H1 (cell line): ENCODE measurements at regions not wholly inside any gene's neighbourhood (a gene's known extent, or its start where the extent isn't known, plus 50 kb on each side); places are given as distances from the start of the nearest gene placed in this dataset.

Experiments
- CTCF ChIA-PET: fragments of 300-600 bp; sonication (Branson Sonifier 250); formaldehyde crosslinking; loops from one replicate; lab custom pipeline; 2021; ENCODE audit not compliant: partially characterized antibody; lab: Charles Lee
- POLR2A ChIA-PET: fragments of 300-600 bp; sonication (Branson Sonifier 250); formaldehyde crosslinking; loops from one replicate; lab custom pipeline; 2021; ENCODE audit warnings: inconsistent platforms; ENCODE audit not compliant: partially characterized antibody; lab: Charles Lee
- DNase-seq, 2 experiments: peaks; one replicate each; pipeline versions ENCODE4 v3.0.0 to v3.0.0-alpha.2; 2010 to 2022; ENCODE audit warnings: low spot score in 2 of 2, low read depth in 1 of 2, mixed read lengths in 1 of 2
- FAIRE-seq: peaks from 2 replicates; lab custom pipeline; 2011; peaks lifted over from hg19 to GRCh38; lab: Jason Lieb, UNC
- H2AFZ ChIP-seq: 2 replicates; pipeline ENCODE4 v1.8.1; 2012; ENCODE audit warnings: low read length, inconsistent platforms
- H2AK5ac ChIP-seq: 2 replicates; pipeline ENCODE4 v1.6.1; 2013; ENCODE audit warnings: low read depth, low read length
- H2BK120ac ChIP-seq: replicated peaks from 2 replicates; pipeline ENCODE3; 2013; ENCODE audit warnings: low read depth, low read length, inconsistent platforms
- H2BK12ac ChIP-seq: 2 replicates; pipeline ENCODE4 v1.6.1; 2013; ENCODE audit warnings: low read depth, low read length
- H2BK15ac ChIP-seq: 2 replicates; pipeline ENCODE4 v1.6.1; 2013; ENCODE audit warnings: low read length
- H2BK20ac ChIP-seq: 2 replicates; pipeline ENCODE4 v1.6.1; 2013; ENCODE audit warnings: low read length
- H2BK5ac ChIP-seq: 2 replicates; pipeline ENCODE4 v1.6.1; 2013; ENCODE audit warnings: low read depth, low read length
- H3K14ac ChIP-seq: 2 replicates; pipeline ENCODE4 v1.6.1; 2013; ENCODE audit warnings: inconsistent platforms; ENCODE audit not compliant: insufficient read length
- H3K18ac ChIP-seq: 2 replicates; pipeline ENCODE4 v1.6.1; 2013; ENCODE audit warnings: low read length; ENCODE audit errors: extremely low read depth
- H3K23ac ChIP-seq: 2 replicates; pipeline ENCODE4 v1.6.1; 2013; ENCODE audit warnings: inconsistent platforms; ENCODE audit not compliant: insufficient read length
- H3K23me2 ChIP-seq: 2 replicates; pipeline ENCODE4 v1.6.1; 2013; ENCODE audit warnings: low read depth, low read length
- H3K27ac ChIP-seq: 2 replicates; pipeline ENCODE4 v1.6.1; 2011; ENCODE audit warnings: low read depth, low read length, inconsistent platforms
- H3K27me3 ChIP-seq, 4 experiments: replicated peaks in 1 of 4; 1 replicate in 1 of 4; 2 replicates in 3 of 4; pipeline versions ENCODE4 v1.6.1 to v1.8.1; 2011 to 2013; ENCODE audit warnings: low read length in 3 of 4, mild to moderate bottlenecking in 3 of 4, inconsistent platforms in 2 of 4, mixed read lengths in 2 of 4, moderate library complexity in 1 of 4; ENCODE audit not compliant: control insufficient read depth in 3 of 4, insufficient read depth in 3 of 4; ENCODE audit errors: extremely low read depth in 1 of 4
- H3K36me3 ChIP-seq, 4 experiments: 2 replicates each; pipeline versions ENCODE4 v1.6.1 to v1.8.1; 2011 to 2013; ENCODE audit warnings: mild to moderate bottlenecking in 4 of 4, low read length in 3 of 4, moderate library complexity in 2 of 4, control low read depth in 1 of 4, inconsistent platforms in 1 of 4; ENCODE audit not compliant: insufficient read depth in 4 of 4, control insufficient read depth in 2 of 4
- H3K4ac ChIP-seq: replicated peaks from 2 replicates; pipeline ENCODE3; 2013; ENCODE audit warnings: low read length, low read depth, mixed read lengths, inconsistent platforms; ENCODE audit not compliant: insufficient read length
- H3K4me1 ChIP-seq, 4 experiments: replicated peaks in 1 of 4; 1 replicate in 1 of 4; 2 replicates in 3 of 4; pipeline versions ENCODE4 v1.6.1 to v1.8.1; 2011 to 2013; ENCODE audit warnings: low read length in 3 of 4, inconsistent platforms in 2 of 4, mixed read lengths in 1 of 4; ENCODE audit not compliant: insufficient read depth in 4 of 4, control insufficient read depth in 3 of 4
- H3K4me2 ChIP-seq, 2 experiments: 2 replicates each; pipeline versions ENCODE4 v1.6.1 to v1.8.1; 2011 to 2013; ENCODE audit warnings: low read depth in 2 of 2, low read length in 2 of 2, control low read depth in 1 of 2, inconsistent platforms in 1 of 2, mild to moderate bottlenecking in 1 of 2; ENCODE audit not compliant: insufficient read depth in 1 of 2
- H3K4me3 ChIP-seq, 4 experiments: fragments of 200-600, 300-600 bp in 1 of 4; sonication (generic), shearing (Covaris generic), sonication (Bioruptor Twin) in 1 of 4; 2 replicates each; pipeline versions ENCODE4 v1.5.1 to v1.8.1; 2011 to 2016; ENCODE audit warnings: low read length in 4 of 4, low read depth in 3 of 4, control low read depth in 2 of 4, inconsistent platforms in 2 of 4, mild to moderate bottlenecking in 2 of 4, mixed read lengths in 1 of 4, moderate library complexity in 1 of 4; ENCODE audit not compliant: insufficient read depth in 2 of 4; ENCODE audit errors: extremely low read depth in 1 of 4
- H3K56ac ChIP-seq: replicated peaks from 2 replicates; pipeline ENCODE3; 2013; ENCODE audit warnings: low read depth, mild to moderate bottlenecking, mixed read lengths, low read length, inconsistent platforms; ENCODE audit not compliant: insufficient read length
- H3K79me1 ChIP-seq: 2 replicates; pipeline ENCODE4 v1.6.1; 2013; ENCODE audit warnings: low read depth, low read length, control low read depth
- H3K79me2 ChIP-seq, 2 experiments: 2 replicates each; pipeline versions ENCODE4 v1.6.1 to v1.8.1; 2012 to 2013; ENCODE audit warnings: low read length in 2 of 2, mild to moderate bottlenecking in 2 of 2, inconsistent platforms in 1 of 2; ENCODE audit not compliant: insufficient read depth in 2 of 2, control insufficient read depth in 1 of 2
- H3K9ac ChIP-seq, 4 experiments: replicated peaks in 1 of 4; 1 replicate in 1 of 4; 2 replicates in 3 of 4; pipeline versions ENCODE4 v1.6.1 to v1.8.1; 2011 to 2013; ENCODE audit warnings: low read depth in 3 of 4, low read length in 3 of 4, control low read depth in 2 of 4, mild to moderate bottlenecking in 2 of 4, moderate library complexity in 2 of 4, inconsistent platforms in 1 of 4; ENCODE audit errors: extremely low read depth in 1 of 4
- H3K9me3 ChIP-seq, 2 experiments: 2 replicates each; pipeline versions ENCODE4 v1.6.1 to v1.8.1; 2012 to 2013; ENCODE audit warnings: mild to moderate bottlenecking in 2 of 2, moderate library complexity in 2 of 2, control low read depth in 1 of 2, inconsistent platforms in 1 of 2, low read depth in 1 of 2, low read length in 1 of 2, mixed read lengths in 1 of 2; ENCODE audit not compliant: insufficient read depth in 2 of 2
- H4K20me1 ChIP-seq, 2 experiments: replicated peaks in 1 of 2; 2 replicates each; pipeline versions ENCODE3 to v1.8.1; 2011 to 2013; ENCODE audit warnings: inconsistent platforms in 2 of 2, low read length in 2 of 2, mild to moderate bottlenecking in 1 of 2; ENCODE audit not compliant: insufficient read depth in 2 of 2, control insufficient read depth in 1 of 2
- H4K5ac ChIP-seq: 2 replicates; pipeline ENCODE4 v1.6.1; 2013; ENCODE audit warnings: low read length, low read depth, mixed read lengths, inconsistent platforms; ENCODE audit not compliant: insufficient read length
- H4K8ac ChIP-seq: 2 replicates; pipeline ENCODE4 v1.8.0; 2013; ENCODE audit warnings: mild to moderate bottlenecking, moderate library complexity, low read length, inconsistent platforms; ENCODE audit not compliant: insufficient read depth; ENCODE audit errors: extremely low read depth
- H4K91ac ChIP-seq: replicated peaks from 2 replicates; pipeline ENCODE3; 2013; ENCODE audit warnings: low read length, mixed read lengths, inconsistent platforms; ENCODE audit not compliant: insufficient read length
- JUN ChIP-seq: IDR thresholded peaks from 2 replicates; pipeline ENCODE4 v1.6.1; 2011; ENCODE audit warnings: low read depth, mild to moderate bottlenecking, improper control_type of control experiment, low read length
- POLR2AphosphoS5 ChIP-seq: IDR thresholded peaks from 2 replicates; pipeline ENCODE4 v1.6.1; 2011; ENCODE audit warnings: low read depth, low read length
- SP2 ChIP-seq: IDR thresholded peaks from 2 replicates; pipeline ENCODE4 v1.6.1; 2012; ENCODE audit warnings: mild to moderate bottlenecking, low read length, inconsistent platforms
- USF2 ChIP-seq: IDR thresholded peaks from 2 replicates; pipeline ENCODE4 v1.6.1; 2011; ENCODE audit warnings: low read length, improper control_type of control experiment
- WGBS, 2 experiments: shearing (Covaris generic) in 1 of 2; methylation state at CpG; one replicate each; pipeline versions ENCODE4 v1.1.6 to v1.1.7; 2013 to 2015; ENCODE audit warnings: low lambda C conversion rate in 2 of 2, mixed read lengths in 2 of 2, inconsistent platforms in 1 of 2, low coverage in 1 of 2, missing lambda C conversion rate in 1 of 2; ENCODE audit not compliant: insufficient replicate concordance in 2 of 2, insufficient coverage in 1 of 2, insufficient read length in 1 of 2; ENCODE audit errors: extremely low coverage in 1 of 2, missing lambda C conversion rate in 1 of 2; 5-methylcytosine and 5-hydroxymethylcytosine counted together

DNA sequence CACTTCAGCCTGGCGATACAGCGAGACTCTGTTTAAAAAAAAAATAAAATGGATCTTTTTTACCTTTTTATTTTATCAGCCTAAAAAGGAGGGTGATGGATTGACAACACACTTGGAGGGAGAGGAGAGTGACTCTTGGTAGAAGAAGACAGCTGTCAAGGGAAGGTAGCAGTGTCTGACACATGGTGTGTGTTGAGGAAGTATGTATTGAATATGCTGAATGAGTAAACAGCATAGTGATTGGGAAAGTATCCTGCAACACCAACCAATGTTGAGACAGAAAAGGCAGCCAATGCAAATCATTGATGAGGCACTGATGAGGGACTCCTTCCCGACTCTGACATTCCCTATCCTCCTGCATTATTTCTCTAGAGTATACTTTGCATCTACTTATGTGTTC, 306.4 kb downstream of the LPIN1 start:
- POLR2A ChIA-PET = no interaction called here
- CTCF ChIA-PET = no interaction called here
- Histone ChIP-seq H2AK5ac (no peak overlapping the region), H3K4ac (no peak overlapping the region), H3K23me2 (no peaks in the 10 kb centered on the region), H3K4me3 (no peak overlapping the region)
- no peak for TF ChIP-seq USF2
- TF ChIP-seq POLR2AphosphoS5 = no peak
- TF ChIP-seq SP2 = no peak
- TF ChIP-seq JUN = no peak
- TF ChIP-seq, all 59 proteins: peak for 0
- no peak overlapping the region for H4K91ac ChIP-seq
- no peaks in the 10 kb centered on the region for H4K20me1 ChIP-seq
- DNase-seq = no peak
- no peaks in the 10 kb centered on the region for H3K79me2 ChIP-seq
- H2BK12ac ChIP-seq = no peak overlapping the region
- no peak overlapping the region for H4K5ac ChIP-seq
- no peak overlapping the region for H3K23ac ChIP-seq
- H2BK120ac ChIP-seq = no peak overlapping the region
- no peaks in the 10 kb centered on the region for H3K27me3 ChIP-seq
- no peak overlapping the region for H3K9ac ChIP-seq
- no peaks in the 10 kb centered on the region for H3K9me3 ChIP-seq
- H3K18ac ChIP-seq = no peak overlapping the region
- no peaks in the 10 kb centered on the region for H3K79me1 ChIP-seq
- H3K4me1 ChIP-seq = peaks cover 0 to 4% (median 2%) of the 10 kb centered on the region in 4 experiments; a peak in 3 of 7 replicates
- H2BK15ac ChIP-seq = no peak overlapping the region
- no peaks in the 10 kb centered on the region for H3K36me3 ChIP-seq
- no peak overlapping the region for H2AFZ ChIP-seq
- no peak overlapping the region for H2BK5ac ChIP-seq
- H3K4me2 ChIP-seq = no peak overlapping the region
- H3K14ac ChIP-seq = no peak overlapping the region
- no peak overlapping the region for H3K27ac ChIP-seq
- H4K8ac ChIP-seq = no peak overlapping the region
- FAIRE-seq = no peak
- H3K56ac ChIP-seq = no peak overlapping the region
- WGBS, 2 experiments = 94% methylated on average over 3 of the region's 3 CpGs; no CpG with 5 or more reads in 1 of the 2 experiments
- H2BK20ac ChIP-seq = no peak overlapping the region
